GM23248 (cell line): ENCODE measurements at regions not wholly inside any gene's neighbourhood (a gene's known extent, or its start where the extent isn't known, plus 50 kb on each side); places are given as distances from the start of the nearest gene placed in this dataset.

Experiments used
- DNase-seq: peaks from one replicate; pipeline ENCODE4 v3.0.0-alpha.2; 2015
- H2AFZ ChIP-seq: fragments of 200-600 bp; sonication (generic); 2 replicates; pipeline ENCODE4 v1.6.1; 2016; ENCODE audit warnings: antibody characterized with exemption
- H3F3A ChIP-seq: fragments of 200-600 bp; sonication (generic); 2 replicates; pipeline ENCODE4 v1.6.1; 2016; ENCODE audit warnings: mild to moderate bottlenecking, antibody characterized with exemption, mixed run types; ENCODE audit not compliant: insufficient read depth
- H3K27ac ChIP-seq: fragments of 200-600 bp; sonication (generic); 2 replicates; pipeline ENCODE4 v1.5.1; 2016; ENCODE audit warnings: mild to moderate bottlenecking
- H3K27me3 ChIP-seq: fragments of 200-600 bp; sonication (generic); replicated peaks from 2 replicates; pipeline ENCODE4 v1.6.1; 2016; ENCODE audit warnings: mild to moderate bottlenecking; ENCODE audit not compliant: insufficient read depth
- H3K36me3 ChIP-seq: fragments of 200-600 bp; sonication (generic); 2 replicates; pipeline ENCODE4 v1.6.1; 2016; ENCODE audit warnings: low read depth, mild to moderate bottlenecking
- H3K4me1 ChIP-seq: fragments of 200-600 bp; sonication (generic); 2 replicates; pipeline ENCODE4 v1.6.1; 2016; ENCODE audit warnings: mild to moderate bottlenecking; ENCODE audit not compliant: insufficient read depth
- H3K4me2 ChIP-seq: fragments of 200-600 bp; sonication (generic); one replicate; pipeline ENCODE4 v1.6.1; 2016; ENCODE audit warnings: mild to moderate bottlenecking; ENCODE audit not compliant: unreplicated experiment
- H3K4me3 ChIP-seq: fragments of 200-600 bp; sonication (generic); 2 replicates; pipeline ENCODE4 v1.5.1; 2016; ENCODE audit warnings: mild to moderate bottlenecking
- H3K79me2 ChIP-seq: fragments of 200-600 bp; sonication (generic); 2 replicates; pipeline ENCODE4 v1.6.1; 2016; ENCODE audit warnings: mild to moderate bottlenecking; ENCODE audit not compliant: insufficient read depth
- H3K9ac ChIP-seq: fragments of 200-600 bp; sonication (generic); 2 replicates; pipeline ENCODE4 v1.6.1; 2016; ENCODE audit warnings: mild to moderate bottlenecking
- H3K9me2 ChIP-seq: fragments of 200-600 bp; sonication (generic); 2 replicates; pipeline ENCODE4 v1.6.1; 2016; ENCODE audit warnings: mixed run types, mild to moderate bottlenecking, moderate library complexity; ENCODE audit not compliant: insufficient read depth
- H3K9me3 ChIP-seq: fragments of 200-600 bp; sonication (generic); one replicate; pipeline ENCODE4 v1.6.1; 2017; ENCODE audit warnings: low read depth
- H4K20me1 ChIP-seq: fragments of 200-600 bp; sonication (generic); 2 replicates; pipeline ENCODE4 v1.6.0; 2016; ENCODE audit not compliant: insufficient read depth
- EZH2 ChIP-seq: fragments of 200-600 bp; sonication (generic); IDR thresholded peaks from 2 replicates; pipeline ENCODE4 v1.6.1; 2018; ENCODE audit warnings: antibody characterized with exemption, mild to moderate bottlenecking; ENCODE audit not compliant: insufficient read depth, poor library complexity, severe bottlenecking
- EZH2phosphoT487 ChIP-seq: fragments of 200-600 bp; sonication (generic); IDR thresholded peaks from 2 replicates; pipeline ENCODE4 v1.6.1; 2018; ENCODE audit warnings: antibody characterized with exemption, moderate library complexity, mild to moderate bottlenecking, low read depth; ENCODE audit not compliant: insufficient read depth
- whole genome bisulfite sequencing, 2 experiments: methylation state at CpG; one replicate each; pipeline ENCODE4 v1.1.6; 2015 to 2017; ENCODE audit warnings: low lambda C conversion rate in 2 of 2, low coverage in 1 of 2; ENCODE audit errors: missing lambda C conversion rate in 2 of 2; 5-methylcytosine and 5-hydroxymethylcytosine counted together
- in situ Hi-C: fragments of 300-500 bp; cut with MboI; formaldehyde crosslinking; loops from 2 replicates; pipeline ENCODE4 v1.15.0; 2020

DNA sequence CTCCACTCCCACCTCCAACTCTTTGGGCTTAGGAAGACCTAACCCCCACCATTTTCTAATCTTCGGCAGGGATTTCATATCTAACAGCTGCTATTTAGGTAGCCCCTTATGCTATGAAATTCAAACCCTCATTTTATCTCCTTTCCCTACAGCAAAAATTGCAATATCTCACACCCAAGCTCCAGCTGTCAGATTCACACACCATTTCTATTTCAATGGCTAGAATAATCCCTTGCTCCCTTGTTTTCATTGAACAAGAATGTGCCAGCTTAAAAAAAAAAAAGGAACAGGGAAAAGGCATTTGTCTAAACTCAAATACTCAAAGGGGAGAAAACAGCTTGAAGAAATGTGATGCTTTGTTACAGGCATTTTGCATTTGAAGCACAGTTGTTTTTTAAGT is 850.6 kb upstream of the ACVR2A start:
- H3K27me3 ChIP-seq = no peaks in the 10 kb centered on the region
- DNase-seq = no peak
- 88 to 94% methylated on average over 1 of the region's 1 CpG for WGBS, 2 experiments

DNA sequence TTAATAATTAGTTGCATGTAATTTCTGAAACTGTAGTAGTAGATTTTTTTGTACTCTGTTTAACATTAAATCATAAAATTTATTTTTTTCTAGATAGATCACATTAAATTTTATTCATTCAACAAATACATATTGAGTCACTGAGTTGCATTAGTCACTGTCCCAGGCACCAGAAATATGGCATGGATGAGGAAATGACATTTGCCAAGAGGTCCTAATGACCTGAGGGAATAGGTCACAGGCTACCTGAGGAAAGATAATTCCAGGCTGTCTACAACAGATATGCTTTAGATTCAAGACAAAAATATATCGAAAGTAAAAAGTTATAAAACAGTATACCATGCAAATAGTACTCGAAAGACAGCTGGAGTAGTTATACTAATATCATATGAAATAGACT is 852.4 kb upstream of the ACVR2A start:
- in situ Hi-C loops = no loop called here

More for the DNA sequence above, 850.6 kb upstream of the ACVR2A start:
- no peak for TF ChIP-seq EZH2
- TF ChIP-seq EZH2phosphoT487 = no peak
- H4K20me1 ChIP-seq = no peaks in the 10 kb centered on the region
- no peaks in the 10 kb centered on the region for H3K9me2 ChIP-seq
- H3K79me2 ChIP-seq = no peaks in the 10 kb centered on the region
- H2AFZ ChIP-seq = no peak overlapping the region
- H3K4me1 ChIP-seq = peaks cover 49% of the 10 kb centered on the region
- in situ Hi-C loops = no loop called here
- peaks cover 27% of the 10 kb centered on the region for H3F3A ChIP-seq
- H3K36me3 ChIP-seq = no peaks in the 10 kb centered on the region
- H3K4me3 ChIP-seq = no peak overlapping the region
- H3K9me3 ChIP-seq = no peaks in the 10 kb centered on the region
- H3K27ac ChIP-seq = no peak overlapping the region
- no peak overlapping the region for H3K4me2 ChIP-seq
- H3K9ac ChIP-seq = no peak overlapping the region

GRCh38 chr2:146992057-146992456 is 852.8 kb upstream of the ACVR2A start:
- WGBS, 2 experiments = 91 to 98% methylated on average over 2 of the region's 2 CpGs
- H3K27ac ChIP-seq = no peak overlapping the region

More for the DNA sequence above, 852.4 kb upstream of the ACVR2A start:
- peak; percentile 34 for DNase-seq
- H4K20me1 ChIP-seq = no peaks in the 10 kb centered on the region
- H2AFZ ChIP-seq = no peak overlapping the region
- H3F3A ChIP-seq = peaks cover 33% of the 10 kb centered on the region
- no peaks in the 10 kb centered on the region for H3K9me3 ChIP-seq
- 95 to 98% methylated on average over 2 of the region's 2 CpGs for WGBS, 2 experiments
- H3K9me2 ChIP-seq = no peaks in the 10 kb centered on the region
- H3K4me3 ChIP-seq = no peak overlapping the region
- no peak overlapping the region for H3K9ac ChIP-seq
- no peak overlapping the region for H3K27ac ChIP-seq
- H3K79me2 ChIP-seq = no peaks in the 10 kb centered on the region
- no peaks in the 10 kb centered on the region for H3K36me3 ChIP-seq
- peaks cover 55% of the 10 kb centered on the region for H3K4me1 ChIP-seq
- H3K4me2 ChIP-seq = no peak overlapping the region
- H3K27me3 ChIP-seq = no peaks in the 10 kb centered on the region
- no peak for TF ChIP-seq EZH2
- TF ChIP-seq EZH2phosphoT487 = no peak

GRCh38 chr2:146990311-146991054 is 854.3 kb upstream of the ACVR2A start:
- in situ Hi-C loops = no loop called here
- Histone ChIP-seq H3K79me2 (no peaks in the 10 kb centered on the region), H3K36me3 (no peaks in the 10 kb centered on the region), H3K9me2 (no peaks in the 10 kb centered on the region), H2AFZ (peak overlapping the region; percentile 17; the same call in 1 of the 2 replicates), H3F3A (peaks cover 52% of the 10 kb centered on the region), H3K4me1 (peaks cover 68% of the 10 kb centered on the region), H4K20me1 (no peaks in the 10 kb centered on the region), H3K27ac (peak overlapping the region; percentile 49), H3K9me3 (no peaks in the 10 kb centered on the region), H3K9ac (no peak overlapping the region), H3K27me3 (no peaks in the 10 kb centered on the region), H3K4me2 (peak overlapping the region; percentile 46), H3K4me3 (peak overlapping the region; percentile 20; the same call in 1 of the 2 replicates)
- WGBS, 2 experiments = 4% methylated on average over 6 of the region's 6 CpGs
- DNase-seq = peak; percentile 63
- TF ChIP-seq EZH2 (no peak), EZH2phosphoT487 (0 out of 2 replicates have a peak, but pooled peaks have one; percentile 20)

More at GRCh38 chr2:146992057-146992456, 852.8 kb upstream of the ACVR2A start:
- H3K4me2 ChIP-seq = no peak overlapping the region
- no peaks in the 10 kb centered on the region for H3K79me2 ChIP-seq
- no peaks in the 10 kb centered on the region for H4K20me1 ChIP-seq
- in situ Hi-C loops = no loop called here
- H3K9me3 ChIP-seq = no peaks in the 10 kb centered on the region
- H3K4me3 ChIP-seq = no peak overlapping the region
- H3K9ac ChIP-seq = no peak overlapping the region
- DNase-seq = peak; percentile 44
- no peaks in the 10 kb centered on the region for H3K36me3 ChIP-seq
- H2AFZ ChIP-seq = no peak overlapping the region
- no peaks in the 10 kb centered on the region for H3K9me2 ChIP-seq
- peaks cover 53% of the 10 kb centered on the region for H3K4me1 ChIP-seq
- TF ChIP-seq EZH2 (no peak), EZH2phosphoT487 (no peak)
- H3F3A ChIP-seq = peaks cover 37% of the 10 kb centered on the region
- H3K27me3 ChIP-seq = no peaks in the 10 kb centered on the region
